Tibial nerve (tissue), 4 donors: ENCODE measurements at regions not wholly inside any gene's neighbourhood (a gene's known extent, or its start where the extent isn't known, plus 50 kb on each side); places are given as distances from the start of the nearest gene placed in this dataset.

ENCODE experiments used
- CTCF ChIP-seq, 5 experiments: fragments of 200-600 bp in 3 of 5; fragments of 450-650 bp in 2 of 5; sonication (generic) in 3 of 5; IDR thresholded peaks; one replicate each; pipeline ENCODE4 v1.5.1; 2016 to 2019; ENCODE audit warnings: antibody characterized with exemption in 5 of 5, mild to moderate bottlenecking in 3 of 5, moderate library complexity in 2 of 5
- EP300 ChIP-seq, 2 donors: sonication (generic); formaldehyde crosslinking; IDR thresholded peaks; one replicate each; pipeline ENCODE4 v1.6.1; 2017; ENCODE audit warnings: antibody characterized with exemption in 2 of 2, mild to moderate bottlenecking in 1 of 2
- POLR2A ChIP-seq, 2 donors: fragments of 450-650 bp; IDR thresholded peaks; one replicate each; pipeline ENCODE4 v1.6.1; 2017; ENCODE audit warnings: antibody characterized with exemption in 2 of 2, mild to moderate bottlenecking in 2 of 2, moderate library complexity in 2 of 2

- no peak for TF ChIP-seq CTCF (IDR thresholded peaks at IDR 0.05)
- TF ChIP-seq POLR2A (IDR thresholded peaks at IDR 0.05) = no peak
- TF ChIP-seq EP300 (IDR thresholded peaks at IDR 0.05) = no peak
Observed at GRCh38 chr3:78115983-78116382, 1076.1 kb downstream of the ROBO2 start.
